GM06990 (cell line): ENCODE measurements at regions not wholly inside any gene's neighbourhood (a gene's known extent, or its start where the extent isn't known, plus 50 kb on each side); places are given as distances from the start of the nearest gene placed in this dataset.

ENCODE experiments used
- DNase-seq: peaks from one replicate; pipeline ENCODE4 v3.0.0-alpha.2; 2011; ENCODE audit not compliant: insufficient read length; ENCODE audit errors: extremely low read depth
- H3K27me3 ChIP-seq: replicated peaks from 2 replicates; pipeline ENCODE4 v1.6.0; 2011; ENCODE audit warnings: low read length; ENCODE audit not compliant: control insufficient read depth, insufficient read depth
- H3K36me3 ChIP-seq: 2 replicates; pipeline ENCODE4 v1.5.1; 2011; ENCODE audit warnings: low read length; ENCODE audit not compliant: control insufficient read depth, insufficient read depth
- H3K4me3 ChIP-seq: replicated peaks from 2 replicates; pipeline ENCODE4 v1.5.1; 2011; ENCODE audit warnings: low read depth, mild to moderate bottlenecking, control low read depth, low read length
- TF ChIP-seq, protein P1 (sequence below): IDR thresholded peaks from 2 replicates; pipeline ENCODE4 v1.5.1; 2011; ENCODE audit warnings: low read length, control low read depth, mild to moderate bottlenecking, inconsistent platforms; ENCODE audit not compliant: insufficient read depth, poor library complexity, severe bottlenecking

DNA sequence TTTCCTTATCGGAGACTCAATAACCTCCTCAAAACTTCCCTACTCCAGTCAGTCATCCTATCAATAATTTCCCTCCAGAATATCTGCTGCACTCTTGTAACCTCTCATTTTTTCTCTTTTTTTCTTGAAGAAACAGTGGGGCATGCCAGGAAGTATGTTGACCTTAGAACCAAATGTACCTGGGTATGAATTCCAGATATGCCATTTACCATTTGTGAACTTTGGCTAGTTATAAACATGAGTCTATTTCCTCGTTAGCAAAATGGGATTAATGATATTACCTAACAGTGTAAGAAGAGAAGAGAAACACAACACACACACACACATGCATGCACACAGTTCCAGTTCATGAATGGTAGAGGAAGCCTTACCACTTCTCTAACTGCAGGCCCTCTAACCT is 578.2 kb downstream of the FAM133A start:
- DNase-seq: no peak
- Histone ChIP-seq H3K4me3 (no peak overlapping the region), H3K36me3 (no peaks in the 10 kb centered on the region), H3K27me3 (no peaks in the 10 kb centered on the region)
- TF ChIP-seq, protein P1, sequence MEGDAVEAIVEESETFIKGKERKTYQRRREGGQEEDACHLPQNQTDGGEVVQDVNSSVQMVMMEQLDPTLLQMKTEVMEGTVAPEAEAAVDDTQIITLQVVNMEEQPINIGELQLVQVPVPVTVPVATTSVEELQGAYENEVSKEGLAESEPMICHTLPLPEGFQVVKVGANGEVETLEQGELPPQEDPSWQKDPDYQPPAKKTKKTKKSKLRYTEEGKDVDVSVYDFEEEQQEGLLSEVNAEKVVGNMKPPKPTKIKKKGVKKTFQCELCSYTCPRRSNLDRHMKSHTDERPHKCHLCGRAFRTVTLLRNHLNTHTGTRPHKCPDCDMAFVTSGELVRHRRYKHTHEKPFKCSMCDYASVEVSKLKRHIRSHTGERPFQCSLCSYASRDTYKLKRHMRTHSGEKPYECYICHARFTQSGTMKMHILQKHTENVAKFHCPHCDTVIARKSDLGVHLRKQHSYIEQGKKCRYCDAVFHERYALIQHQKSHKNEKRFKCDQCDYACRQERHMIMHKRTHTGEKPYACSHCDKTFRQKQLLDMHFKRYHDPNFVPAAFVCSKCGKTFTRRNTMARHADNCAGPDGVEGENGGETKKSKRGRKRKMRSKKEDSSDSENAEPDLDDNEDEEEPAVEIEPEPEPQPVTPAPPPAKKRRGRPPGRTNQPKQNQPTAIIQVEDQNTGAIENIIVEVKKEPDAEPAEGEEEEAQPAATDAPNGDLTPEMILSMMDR: no peak

DNA sequence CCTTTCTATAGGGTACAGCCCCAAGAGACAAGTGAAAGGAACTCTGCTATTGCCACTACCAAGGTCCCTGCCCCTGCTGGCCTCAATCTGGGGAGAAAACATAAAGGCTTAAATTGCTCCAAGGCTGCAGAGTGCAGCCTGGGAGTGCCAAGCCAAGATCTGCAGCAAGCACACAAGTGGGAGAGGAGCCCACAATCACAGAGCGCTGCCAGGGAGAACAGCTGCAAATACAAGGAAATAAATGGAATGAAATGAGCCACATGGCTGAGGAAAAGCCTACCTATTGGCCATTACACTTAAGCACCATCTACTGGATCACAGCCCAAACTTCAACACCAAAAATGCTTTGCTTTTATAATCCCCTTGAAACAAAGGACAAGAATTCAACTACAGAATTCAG is 582.4 kb downstream of the FAM133A start:
- DNase-seq: no peak
- no peak overlapping the region for H3K4me3 ChIP-seq
- TF ChIP-seq, protein P1: no peak
- no peaks in the 10 kb centered on the region for H3K27me3 ChIP-seq
- H3K36me3 ChIP-seq: no peaks in the 10 kb centered on the region

DNA sequence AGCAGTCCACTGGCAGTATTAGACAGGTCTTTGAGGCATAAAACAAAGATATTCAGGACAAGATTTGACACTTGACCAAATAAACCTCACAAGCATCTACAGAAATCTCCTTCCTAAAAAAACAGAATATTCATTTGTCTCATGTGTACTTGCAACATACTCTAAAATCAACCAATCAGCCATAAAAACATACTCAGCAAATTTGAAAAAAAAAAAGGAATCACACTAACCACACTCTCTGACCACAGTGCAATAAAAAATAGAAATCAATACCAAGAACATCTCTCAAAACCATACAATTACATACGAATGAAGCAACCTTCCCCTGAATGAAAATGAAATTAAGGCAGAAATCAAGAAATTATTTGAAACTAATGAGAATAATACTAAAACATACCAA is 591.3 kb downstream of the FAM133A start:
- TF ChIP-seq, protein P1: no peak

DNA sequence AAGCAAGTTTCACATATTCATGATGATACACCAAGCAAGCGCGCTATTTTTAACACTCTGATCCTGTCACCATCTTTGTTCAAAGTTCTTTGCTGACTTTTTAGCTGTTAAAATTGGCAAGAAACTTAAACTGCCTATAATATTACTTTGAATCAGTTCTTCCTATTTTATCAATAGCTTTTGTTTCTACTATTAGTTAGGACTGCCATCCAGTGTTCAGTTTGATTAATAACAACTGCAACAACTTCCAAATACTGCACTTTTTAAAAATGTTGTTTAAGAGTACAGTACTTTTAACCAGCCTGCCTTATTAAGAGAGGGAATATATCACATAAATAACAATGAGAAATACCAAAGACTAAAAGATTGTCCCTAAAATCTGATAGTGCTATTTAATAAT is 614.3 kb downstream of the FAM133A start:
- Histone ChIP-seq H3K4me3 (no peak overlapping the region), H3K36me3 (no peaks in the 10 kb centered on the region), H3K27me3 (no peaks in the 10 kb centered on the region)
- no peak for DNase-seq
- TF ChIP-seq, protein P1: no peak

More for the DNA sequence above, 591.3 kb downstream of the FAM133A start:
- Histone ChIP-seq H3K4me3 (no peak overlapping the region), H3K36me3 (no peaks in the 10 kb centered on the region), H3K27me3 (no peaks in the 10 kb centered on the region)
- no peak for DNase-seq

DNA sequence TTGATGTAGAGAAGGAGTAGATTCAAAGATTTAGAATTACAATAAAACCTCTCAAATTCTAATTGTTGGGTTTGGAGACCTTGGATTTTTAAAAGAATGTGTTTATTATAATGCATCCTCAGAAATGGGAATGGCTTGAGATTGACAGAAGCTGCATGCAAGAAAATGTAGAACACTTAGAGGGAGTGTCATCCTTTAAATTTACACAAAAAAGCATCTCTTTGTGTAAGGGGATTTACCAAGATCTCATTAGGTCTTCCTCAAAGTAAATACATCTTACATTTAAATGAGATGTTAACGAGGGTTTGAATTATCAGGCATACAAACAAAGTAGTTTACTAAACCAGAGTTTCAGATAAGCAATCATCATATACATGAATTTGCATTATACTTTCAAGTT is 615.0 kb downstream of the FAM133A start:
- DNase-seq: no peak
- no peaks in the 10 kb centered on the region for H3K36me3 ChIP-seq
- no peak overlapping the region for H3K4me3 ChIP-seq
- no peaks in the 10 kb centered on the region for H3K27me3 ChIP-seq
- TF ChIP-seq, protein P1: no peak

DNA sequence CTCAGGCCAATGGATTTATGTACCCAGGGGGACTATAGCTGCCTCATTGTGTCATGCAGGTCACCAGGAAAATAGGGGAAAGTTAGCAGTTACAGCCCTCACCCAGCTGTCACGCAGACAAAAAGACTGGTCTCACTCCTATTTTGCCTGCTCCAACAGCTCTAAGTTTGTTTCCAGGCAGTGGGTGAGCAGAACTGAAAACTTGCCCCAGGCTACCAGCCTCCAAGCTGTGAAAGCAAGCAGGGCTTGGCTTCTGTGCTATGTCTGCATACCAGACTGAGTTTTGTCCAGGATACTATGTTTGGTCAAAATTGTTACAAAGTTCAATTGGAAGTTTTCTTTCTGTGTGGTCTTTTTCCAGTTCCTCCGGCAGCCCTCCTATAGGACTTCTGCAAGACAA is 628.4 kb downstream of the FAM133A start:
- H3K27me3 ChIP-seq: no peaks in the 10 kb centered on the region
- H3K4me3 ChIP-seq: no peak overlapping the region
- TF ChIP-seq, protein P1: no peak
- DNase-seq: no peak
- no peaks in the 10 kb centered on the region for H3K36me3 ChIP-seq
